ENCODE measurements at regions not wholly inside any gene's neighbourhood (a gene's known extent, or its start where the extent isn't known, plus 50 kb on each side); places are given as distances from the start of the nearest gene placed in this dataset.

DNA sequence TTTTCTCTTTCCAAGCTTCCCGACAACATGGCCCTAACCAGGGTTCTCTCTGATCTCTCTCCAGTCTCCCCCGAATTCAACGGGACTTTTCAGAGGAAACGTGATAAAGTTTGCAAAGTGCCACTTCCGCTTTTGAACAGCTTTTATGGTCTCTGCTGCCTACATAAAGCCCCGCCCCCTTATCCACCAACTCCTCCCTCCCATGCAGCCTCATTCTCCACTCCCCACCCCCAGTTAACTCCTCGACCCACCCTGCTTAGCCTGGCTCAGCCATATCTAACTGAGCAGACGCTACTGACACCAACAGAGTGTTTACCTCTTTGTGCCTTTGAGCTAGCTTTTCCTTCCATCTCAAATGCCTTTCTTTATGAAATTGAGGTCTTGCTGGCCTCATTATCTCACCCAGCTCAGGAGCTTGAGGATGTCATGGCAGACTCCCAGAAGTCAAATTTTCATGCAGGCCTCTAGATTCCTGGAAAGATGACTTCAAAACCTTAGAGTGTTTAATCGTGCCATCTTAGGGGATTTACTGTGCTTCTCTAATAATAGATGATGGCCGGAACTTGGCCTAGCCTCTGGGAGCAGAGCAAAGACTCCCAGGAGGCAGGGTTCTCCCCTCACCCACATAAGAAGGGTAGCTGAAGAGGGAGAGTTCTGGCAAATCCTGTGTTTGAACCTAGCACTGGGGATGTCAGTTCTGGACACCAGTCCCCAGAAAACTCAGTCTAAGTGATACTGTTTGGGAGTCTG, 606.0 kb downstream of the BCOR start (continued):
- TF ChIP-seq, protein P1, sequence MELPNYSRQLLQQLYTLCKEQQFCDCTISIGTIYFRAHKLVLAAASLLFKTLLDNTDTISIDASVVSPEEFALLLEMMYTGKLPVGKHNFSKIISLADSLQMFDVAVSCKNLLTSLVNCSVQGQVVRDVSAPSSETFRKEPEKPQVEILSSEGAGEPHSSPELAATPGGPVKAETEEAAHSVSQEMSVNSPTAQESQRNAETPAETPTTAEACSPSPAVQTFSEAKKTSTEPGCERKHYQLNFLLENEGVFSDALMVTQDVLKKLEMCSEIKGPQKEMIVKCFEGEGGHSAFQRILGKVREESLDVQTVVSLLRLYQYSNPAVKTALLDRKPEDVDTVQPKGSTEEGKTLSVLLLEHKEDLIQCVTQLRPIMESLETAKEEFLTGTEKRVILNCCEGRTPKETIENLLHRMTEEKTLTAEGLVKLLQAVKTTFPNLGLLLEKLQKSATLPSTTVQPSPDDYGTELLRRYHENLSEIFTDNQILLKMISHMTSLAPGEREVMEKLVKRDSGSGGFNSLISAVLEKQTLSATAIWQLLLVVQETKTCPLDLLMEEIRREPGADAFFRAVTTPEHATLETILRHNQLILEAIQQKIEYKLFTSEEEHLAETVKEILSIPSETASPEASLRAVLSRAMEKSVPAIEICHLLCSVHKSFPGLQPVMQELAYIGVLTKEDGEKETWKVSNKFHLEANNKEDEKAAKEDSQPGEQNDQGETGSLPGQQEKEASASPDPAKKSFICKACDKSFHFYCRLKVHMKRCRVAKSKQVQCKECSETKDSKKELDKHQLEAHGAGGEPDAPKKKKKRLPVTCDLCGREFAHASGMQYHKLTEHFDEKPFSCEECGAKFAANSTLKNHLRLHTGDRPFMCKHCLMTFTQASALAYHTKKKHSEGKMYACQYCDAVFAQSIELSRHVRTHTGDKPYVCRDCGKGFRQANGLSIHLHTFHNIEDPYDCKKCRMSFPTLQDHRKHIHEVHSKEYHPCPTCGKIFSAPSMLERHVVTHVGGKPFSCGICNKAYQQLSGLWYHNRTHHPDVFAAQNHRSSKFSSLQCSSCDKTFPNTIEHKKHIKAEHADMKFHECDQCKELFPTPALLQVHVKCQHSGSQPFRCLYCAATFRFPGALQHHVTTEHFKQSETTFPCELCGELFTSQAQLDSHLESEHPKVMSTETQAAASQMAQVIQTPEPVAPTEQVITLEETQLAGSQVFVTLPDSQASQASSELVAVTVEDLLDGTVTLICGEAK (IDR thresholded peaks at IDR 0.05) = peak; percentile 76
- TF ChIP-seq, protein P1 (CRISPR knock-in tag; IDR thresholded peaks at IDR 0.05) = no peak
- no peak for TF ChIP-seq CHD1 (IDR thresholded peaks at IDR 0.05; ENCODE audit: low read length)
- TF ChIP-seq MYC (IDR thresholded peaks at IDR 0.05; ENCODE audit: low read depth, low read length) = no peak
- no peak for TF ChIP-seq MYC (CRISPR knock-in tag; IDR thresholded peaks at IDR 0.05; ENCODE audit: borderline replicate concordance, low read depth)
- no peak for TF ChIP-seq SIN3A (IDR thresholded peaks at IDR 0.05; ENCODE audit: borderline replicate concordance in 2 of 2, control insufficient read depth in 1 of 2, low read depth in 2 of 2, low read length in 2 of 2)
- TF ChIP-seq SUPT5H (IDR thresholded peaks at IDR 0.05) = peak; percentile 32; the same call in 1 of the 2 replicates
- TF ChIP-seq, protein P2, sequence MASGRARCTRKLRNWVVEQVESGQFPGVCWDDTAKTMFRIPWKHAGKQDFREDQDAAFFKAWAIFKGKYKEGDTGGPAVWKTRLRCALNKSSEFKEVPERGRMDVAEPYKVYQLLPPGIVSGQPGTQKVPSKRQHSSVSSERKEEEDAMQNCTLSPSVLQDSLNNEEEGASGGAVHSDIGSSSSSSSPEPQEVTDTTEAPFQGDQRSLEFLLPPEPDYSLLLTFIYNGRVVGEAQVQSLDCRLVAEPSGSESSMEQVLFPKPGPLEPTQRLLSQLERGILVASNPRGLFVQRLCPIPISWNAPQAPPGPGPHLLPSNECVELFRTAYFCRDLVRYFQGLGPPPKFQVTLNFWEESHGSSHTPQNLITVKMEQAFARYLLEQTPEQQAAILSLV (tag; IDR thresholded peaks at IDR 0.05) = no peak
- TF ChIP-seq RFX1 (IDR thresholded peaks at IDR 0.05) = no peak
- TF ChIP-seq MEF2A (IDR thresholded peaks at IDR 0.05; ENCODE audit: control insufficient read depth, low read depth, low read length) = no peak
- TF ChIP-seq NCOA6 (IDR thresholded peaks at IDR 0.05) = no peak
- 0 out of 4 replicates have a peak, but pooled peaks have one; percentile 29 to 45 for TF ChIP-seq FOXK2 (conservative IDR thresholded peaks at IDR 0.05 in 1 of 2, IDR thresholded peaks at IDR 0.05 in 1 of 2; ENCODE audit: low read depth in 2 of 2)
- TF ChIP-seq ZNF140 (CRISPR knock-in tag; IDR thresholded peaks at IDR 0.05) = no peak
- TF ChIP-seq DPF2 (IDR thresholded peaks at IDR 0.05) = 0 out of 2 replicates have a peak, but pooled peaks have one; percentile 61
- peak; percentile 58 for TF ChIP-seq TEAD4 (IDR thresholded peaks at IDR 0.05; ENCODE audit: low read length)
- TF ChIP-seq TEAD4 (CRISPR knock-in tag; IDR thresholded peaks at IDR 0.05; ENCODE audit: borderline replicate concordance) = no peak
- TF ChIP-seq, protein P3, sequence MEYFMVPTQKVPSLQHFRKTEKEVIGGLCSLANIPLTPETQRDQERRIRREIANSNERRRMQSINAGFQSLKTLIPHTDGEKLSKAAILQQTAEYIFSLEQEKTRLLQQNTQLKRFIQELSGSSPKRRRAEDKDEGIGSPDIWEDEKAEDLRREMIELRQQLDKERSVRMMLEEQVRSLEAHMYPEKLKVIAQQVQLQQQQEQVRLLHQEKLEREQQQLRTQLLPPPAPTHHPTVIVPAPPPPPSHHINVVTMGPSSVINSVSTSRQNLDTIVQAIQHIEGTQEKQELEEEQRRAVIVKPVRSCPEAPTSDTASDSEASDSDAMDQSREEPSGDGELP (CRISPR knock-in tag; IDR thresholded peaks at IDR 0.05; ENCODE audit: borderline replicate concordance) = peak; percentile 14; the same call in 1 of the 2 replicates
- TF ChIP-seq SMAD4 (CRISPR knock-in tag; conservative IDR thresholded peaks at IDR 0.05) = no peak
